Breast epithelium (tissue), 4 donors: ENCODE measurements at regions not wholly inside any gene's neighbourhood (a gene's known extent, or its start where the extent isn't known, plus 50 kb on each side); places are given as distances from the start of the nearest gene placed in this dataset.

Experiments
- DNase-seq, 2 donors: peaks; one replicate each; pipeline ENCODE4 v3.0.0-alpha.2; 2019; ENCODE audit warnings: low spot score in 2 of 2
- H3K27ac ChIP-seq, 2 donors: fragments of 200-600 bp; sonication (generic) in 1 of 2; one replicate each; pipeline ENCODE4 v1.5.1; 2016 to 2019; ENCODE audit warnings: mild to moderate bottlenecking in 1 of 2
- H3K27me3 ChIP-seq, 2 donors: fragments of 200-600 bp; sonication (generic) in 1 of 2; one replicate each; pipeline versions ENCODE4 v1.5.1 to v1.6.0; 2017 to 2019; ENCODE audit warnings: control low read depth in 1 of 2, mild to moderate bottlenecking in 1 of 2
- H3K36me3 ChIP-seq: fragments of 200-600 bp; one replicate; pipeline ENCODE4 v1.5.1; 2019
- H3K4me1 ChIP-seq, 2 donors: fragments of 200-600 bp; sonication (generic); one replicate each; pipeline ENCODE4 v1.5.1; 2016 to 2019; ENCODE audit warnings: control low read depth in 1 of 2
- H3K4me3 ChIP-seq, 3 donors: fragments of 200-600 bp; sonication (generic); 1 replicate in 2 of 3; 2 replicates in 1 of 3; pipeline ENCODE4 v1.5.1; 2016 to 2019; ENCODE audit warnings: mild to moderate bottlenecking in 3 of 3, moderate library complexity in 2 of 3
- H3K9me3 ChIP-seq, 2 donors: fragments of 200-600 bp; sonication (generic) in 1 of 2; one replicate each; pipeline ENCODE4 v1.5.1; 2016 to 2019; ENCODE audit warnings: control low read depth in 1 of 2
- POLR2A ChIP-seq: fragments of 450-650 bp; IDR thresholded peaks from one replicate; pipeline ENCODE4 v1.6.1; 2016; ENCODE audit warnings: antibody characterized with exemption, mild to moderate bottlenecking, moderate library complexity
- POLR2AphosphoS5 ChIP-seq, 3 donors: sonication (generic); formaldehyde crosslinking; IDR thresholded peaks; one replicate each; pipeline ENCODE4 v1.6.1; 2017; ENCODE audit warnings: antibody characterized with exemption in 3 of 3
- intact Hi-C: fragments of 100-400 bp; cut with DNase I; formaldehyde crosslinking; loops from one replicate; pipeline ENCODE4 v1.15.1; 2023; ENCODE audit warnings: low total_unique reads
- TF ChIP-seq, protein P1 (sequence below), 3 donors: fragments of 450-650 bp; IDR thresholded peaks; one replicate each; pipeline ENCODE4 v1.5.1; 2016 to 2017; ENCODE audit warnings: antibody characterized with exemption in 3 of 3, mild to moderate bottlenecking in 3 of 3, moderate library complexity in 3 of 3

DNA sequence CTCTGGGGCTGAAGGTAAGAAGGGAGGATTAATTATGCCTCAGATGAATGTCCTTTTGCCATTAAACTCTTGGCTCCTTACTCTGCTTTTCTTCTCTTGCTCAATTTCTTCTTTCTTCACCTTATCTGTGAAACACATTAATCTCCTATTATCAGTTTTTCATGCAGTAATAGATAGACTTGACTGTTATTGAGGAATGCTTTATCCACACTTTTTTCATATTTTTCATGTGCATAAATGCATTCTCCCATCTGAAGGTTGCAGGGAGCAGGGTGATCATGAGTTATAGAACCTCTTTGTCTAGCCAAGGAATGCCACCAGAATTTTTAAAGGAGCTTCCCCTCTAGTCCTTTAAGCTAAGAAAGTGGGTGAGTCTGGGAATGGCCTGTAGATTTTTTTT, 66.4 kb upstream of the CD180 start:
- DNase-seq = no peak
- peaks cover 6 to 12% of the 10 kb centered on the region in 2 donors for H3K4me1 ChIP-seq
- no peak overlapping the region for H3K4me3 ChIP-seq
- H3K27me3 ChIP-seq = no peaks in the 10 kb centered on the region
- intact Hi-C loops = no loop called here
- no peaks in the 10 kb centered on the region for H3K9me3 ChIP-seq
- H3K36me3 ChIP-seq = no peaks in the 10 kb centered on the region
- TF ChIP-seq POLR2A (no peak), POLR2AphosphoS5 (IDR thresholded peaks at IDR 0.05) (no peak)
- TF ChIP-seq, protein P1, sequence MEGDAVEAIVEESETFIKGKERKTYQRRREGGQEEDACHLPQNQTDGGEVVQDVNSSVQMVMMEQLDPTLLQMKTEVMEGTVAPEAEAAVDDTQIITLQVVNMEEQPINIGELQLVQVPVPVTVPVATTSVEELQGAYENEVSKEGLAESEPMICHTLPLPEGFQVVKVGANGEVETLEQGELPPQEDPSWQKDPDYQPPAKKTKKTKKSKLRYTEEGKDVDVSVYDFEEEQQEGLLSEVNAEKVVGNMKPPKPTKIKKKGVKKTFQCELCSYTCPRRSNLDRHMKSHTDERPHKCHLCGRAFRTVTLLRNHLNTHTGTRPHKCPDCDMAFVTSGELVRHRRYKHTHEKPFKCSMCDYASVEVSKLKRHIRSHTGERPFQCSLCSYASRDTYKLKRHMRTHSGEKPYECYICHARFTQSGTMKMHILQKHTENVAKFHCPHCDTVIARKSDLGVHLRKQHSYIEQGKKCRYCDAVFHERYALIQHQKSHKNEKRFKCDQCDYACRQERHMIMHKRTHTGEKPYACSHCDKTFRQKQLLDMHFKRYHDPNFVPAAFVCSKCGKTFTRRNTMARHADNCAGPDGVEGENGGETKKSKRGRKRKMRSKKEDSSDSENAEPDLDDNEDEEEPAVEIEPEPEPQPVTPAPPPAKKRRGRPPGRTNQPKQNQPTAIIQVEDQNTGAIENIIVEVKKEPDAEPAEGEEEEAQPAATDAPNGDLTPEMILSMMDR (IDR thresholded peaks at IDR 0.05) = no peak
- no peak overlapping the region for H3K27ac ChIP-seq

DNA sequence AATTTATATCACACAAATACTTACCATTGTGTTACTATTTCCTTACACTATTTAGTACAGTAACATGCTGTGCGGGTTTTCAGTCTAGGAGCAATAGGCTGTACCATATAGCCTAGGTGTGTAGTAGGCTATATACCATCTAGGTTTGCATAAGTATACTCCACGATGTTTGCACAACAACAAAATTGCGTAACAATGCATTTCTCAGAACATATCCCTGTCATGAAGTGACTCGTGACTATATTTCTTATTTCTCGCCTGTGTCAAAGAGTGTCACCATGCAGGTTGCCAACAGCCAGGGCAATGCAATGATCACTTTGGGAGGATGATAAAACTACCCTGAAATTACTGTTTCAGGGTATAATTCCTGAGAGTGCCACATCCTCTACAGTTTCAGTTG, 65.6 kb upstream of the CD180 start:
- Histone ChIP-seq H3K4me3 (no peak overlapping the region), H3K9me3 (no peaks in the 10 kb centered on the region), H3K4me1 (peaks cover 0 to 5% of the 10 kb centered on the region in 2 donors), H3K27ac (no peak overlapping the region), H3K27me3 (no peaks in the 10 kb centered on the region), H3K36me3 (no peaks in the 10 kb centered on the region)
- intact Hi-C loops = no loop called here
- TF ChIP-seq POLR2AphosphoS5 (IDR thresholded peaks at IDR 0.05) = no peak
- TF ChIP-seq, protein P1 (IDR thresholded peaks at IDR 0.05) = no peak
- TF ChIP-seq POLR2A = no peak
- DNase-seq = no peak

DNA sequence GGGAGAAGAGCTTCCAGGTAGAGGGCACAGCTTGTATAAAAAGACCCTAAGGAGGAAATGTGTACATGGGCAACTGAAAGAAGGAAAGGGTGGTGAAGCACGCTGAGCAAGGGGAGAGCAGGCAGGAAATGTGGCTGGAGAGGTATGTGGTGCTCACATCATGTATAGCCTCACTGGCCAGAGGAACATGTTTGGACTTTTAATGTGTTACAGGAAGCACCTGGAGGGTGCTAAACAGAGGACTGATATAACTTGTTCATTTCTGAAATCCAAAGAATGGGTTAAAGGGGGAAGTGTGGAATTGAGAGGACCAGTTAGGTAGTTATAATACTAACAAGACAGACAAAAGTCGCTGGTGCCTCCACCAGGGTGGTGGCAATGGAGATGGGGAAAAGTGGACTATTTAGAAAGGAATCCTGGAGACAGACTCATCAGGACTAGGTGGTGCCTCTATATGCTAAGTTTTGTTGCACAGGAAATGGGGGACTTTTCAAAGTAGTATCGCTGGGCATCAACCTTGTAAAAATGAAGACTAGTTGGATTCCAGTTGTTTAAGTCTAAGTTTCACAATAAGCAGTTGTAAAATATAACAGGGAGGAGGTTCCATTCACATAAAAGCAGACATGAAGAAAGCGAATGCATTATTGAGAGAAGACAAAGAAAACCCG, 63.1 kb upstream of the CD180 start:
- H3K9me3 ChIP-seq = no peaks in the 10 kb centered on the region
- no peaks in the 10 kb centered on the region for H3K36me3 ChIP-seq
- no peaks in the 10 kb centered on the region for H3K4me1 ChIP-seq
- no peak overlapping the region for H3K4me3 ChIP-seq
- DNase-seq = no peak
- H3K27ac ChIP-seq = no peak overlapping the region
- intact Hi-C loops = loop anchor here (10.0 kb wide), 1 partner anchor 535 kb away; no protein-coding TSS in a partner anchor
- H3K27me3 ChIP-seq = no peaks in the 10 kb centered on the region
- TF ChIP-seq POLR2AphosphoS5 (IDR thresholded peaks at IDR 0.05) (no peak), POLR2A (no peak)
- TF ChIP-seq, protein P1 (IDR thresholded peaks at IDR 0.05) = no peak

DNA sequence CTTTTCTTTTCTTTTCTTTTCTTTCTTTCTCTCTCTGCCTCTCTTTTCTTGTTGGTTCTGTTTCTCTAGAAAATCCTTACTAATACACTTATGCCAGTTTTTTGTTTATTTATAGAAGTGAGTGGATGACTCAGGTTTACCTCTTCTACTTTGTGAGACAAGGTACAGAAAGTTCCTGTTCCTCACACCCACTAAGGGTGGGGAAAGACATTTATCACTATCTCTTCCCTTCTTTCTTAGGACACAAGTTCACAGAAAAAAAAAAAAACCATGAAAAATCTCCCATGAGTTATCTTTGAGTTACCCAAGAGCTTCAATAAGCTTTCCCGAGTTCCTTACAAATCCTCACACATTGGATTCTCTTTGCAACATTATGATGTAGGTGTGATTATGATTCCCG, 60.9 kb upstream of the CD180 start:
- DNase-seq = no peak
- Histone ChIP-seq H3K36me3 (no peaks in the 10 kb centered on the region), H3K27ac (no peak overlapping the region), H3K4me1 (no peaks in the 10 kb centered on the region), H3K9me3 (no peaks in the 10 kb centered on the region), H3K27me3 (no peaks in the 10 kb centered on the region), H3K4me3 (no peak overlapping the region)
- intact Hi-C loops = loop anchor here (10.0 kb wide), 1 partner anchor 537 kb away; no protein-coding TSS in a partner anchor
- TF ChIP-seq, protein P1 (IDR thresholded peaks at IDR 0.05) = no peak
- TF ChIP-seq POLR2AphosphoS5 (IDR thresholded peaks at IDR 0.05) = no peak
- no peak for TF ChIP-seq POLR2A

DNA sequence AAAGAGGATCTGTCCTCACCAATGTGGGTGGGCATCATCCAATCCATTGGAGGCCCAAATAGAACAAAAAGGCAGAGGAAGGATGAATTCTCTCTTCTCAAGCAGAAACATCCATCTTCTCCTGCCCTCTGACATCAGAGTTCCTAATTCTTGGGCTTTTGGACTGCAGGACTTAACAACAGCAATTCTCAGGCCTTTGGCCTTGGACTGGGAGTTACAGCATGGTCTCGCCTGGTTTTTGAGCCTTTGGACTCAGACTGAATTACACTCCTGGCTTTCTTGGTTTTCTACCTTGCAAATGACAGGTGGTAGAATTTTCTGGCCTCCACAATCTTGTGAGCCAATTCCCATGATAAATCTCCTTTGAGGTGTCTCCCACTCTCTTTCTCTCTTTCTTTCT, 60.5 kb upstream of the CD180 start:
- H3K27ac ChIP-seq = peak overlapping the region in 1 of 2 donors; percentile 48
- intact Hi-C loops = loop anchor here (10.0 kb wide), 1 partner anchor 538 kb away; no protein-coding TSS in a partner anchor

More for the DNA sequence above, 60.5 kb upstream of the CD180 start:
- Histone ChIP-seq H3K4me1 (no peaks in the 10 kb centered on the region), H3K27me3 (no peaks in the 10 kb centered on the region), H3K9me3 (no peaks in the 10 kb centered on the region), H3K4me3 (no peak overlapping the region), H3K36me3 (no peaks in the 10 kb centered on the region)
- no peak for DNase-seq
- TF ChIP-seq POLR2A (no peak), POLR2AphosphoS5 (IDR thresholded peaks at IDR 0.05) (no peak)
- TF ChIP-seq, protein P1 (IDR thresholded peaks at IDR 0.05) = no peak
